Mucosa of gallbladder (tissue), 1 donor: ENCODE measurements at regions not wholly inside any gene's neighbourhood (a gene's known extent, or its start where the extent isn't known, plus 50 kb on each side); places are given as distances from the start of the nearest gene placed in this dataset.
"Not testable (repeated sequence)": the region's sequence is repeated elsewhere in the genome, so short reads cannot be mapped to it uniquely, and the experiment has no call there.

Experiments
- DNase-seq: peaks from one replicate; pipeline ENCODE4 v3.0.0-alpha.2; 2020; ENCODE audit warnings: low spot score
- donor health status: DM: no; HTN: no; CAD: no.

DNA sequence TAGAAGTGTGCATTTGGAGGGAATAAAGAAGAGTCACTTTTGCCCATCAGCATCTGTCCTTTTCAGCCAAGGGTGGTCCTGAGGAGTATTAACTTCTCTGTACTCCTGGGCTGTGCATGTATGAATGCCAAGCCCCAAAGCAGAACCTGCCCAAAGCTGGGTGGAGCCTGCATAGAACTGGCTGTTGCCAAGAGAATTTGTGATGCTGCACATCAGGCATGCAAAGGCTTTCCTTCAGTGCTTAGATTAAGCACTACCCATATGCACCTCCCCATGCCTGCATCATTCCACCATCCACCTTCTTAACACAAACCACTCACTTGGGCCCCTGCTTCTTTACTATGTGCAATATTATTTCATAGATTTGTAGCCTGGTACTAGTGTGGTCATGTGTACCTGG is 493.8 kb downstream of the KIF4B start:
- DNase-seq: no peak

DNA sequence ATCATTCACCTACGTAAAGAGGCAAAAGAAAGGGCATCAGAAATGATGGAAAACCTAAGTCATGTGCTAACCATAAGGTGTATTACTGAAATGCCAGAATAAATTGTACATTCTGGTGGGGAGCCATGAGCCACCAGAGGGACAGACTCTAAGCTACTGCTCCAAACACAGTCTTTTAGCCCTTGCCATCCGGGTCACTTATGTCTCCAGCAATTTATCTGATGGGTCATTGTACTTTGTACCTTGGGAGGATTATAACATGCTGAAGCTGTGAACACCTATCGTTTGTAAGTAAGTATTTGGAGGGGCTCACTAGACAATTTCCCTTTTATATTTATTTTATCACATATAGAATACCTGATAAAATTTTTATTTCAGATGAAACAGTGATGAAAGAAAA is 495.1 kb downstream of the KIF4B start:
- DNase-seq: no peak

DNA sequence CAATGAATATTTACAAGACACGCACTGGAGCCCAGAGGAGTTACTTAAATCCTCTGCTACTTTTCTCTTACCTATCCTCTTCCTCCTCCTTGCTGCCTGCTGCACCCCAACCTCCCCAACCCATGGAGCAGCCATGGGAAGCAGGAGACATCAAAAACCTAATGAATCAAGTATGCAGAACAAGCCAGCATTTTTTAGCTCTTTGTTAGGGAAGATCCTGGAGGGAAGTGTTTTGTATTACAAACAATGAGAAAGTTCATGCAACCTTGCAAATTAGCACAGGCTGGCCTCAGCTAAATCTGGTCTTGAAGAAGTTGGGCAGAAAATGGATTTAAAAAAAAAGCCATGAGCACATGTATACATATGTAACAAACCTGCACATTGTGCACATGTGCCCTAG is 498.8 kb downstream of the KIF4B start:
- no peak for DNase-seq

DNA sequence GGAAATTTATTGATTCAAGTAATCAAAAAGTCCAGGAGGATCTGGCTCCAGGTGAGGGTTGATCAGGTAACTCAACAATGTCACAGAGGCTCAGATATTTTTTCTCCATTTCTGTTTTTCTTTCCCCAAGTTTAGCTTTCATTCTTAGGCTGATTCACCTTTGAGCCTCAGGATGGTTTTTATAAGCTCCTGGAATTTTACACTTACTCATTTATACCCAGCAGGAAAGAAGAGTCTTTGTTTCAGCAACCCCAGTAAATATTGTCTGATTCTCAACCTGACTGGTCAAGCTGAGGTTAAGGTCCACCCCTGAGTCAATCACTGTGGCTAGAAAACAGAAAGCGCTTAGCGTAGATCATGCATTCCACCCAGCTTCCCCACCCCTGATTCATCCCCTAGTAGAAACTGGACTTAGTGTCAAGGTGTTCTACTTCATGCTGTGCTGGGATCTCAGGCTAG is 500.6 kb downstream of the KIF4B start:
- no peak for DNase-seq

DNA sequence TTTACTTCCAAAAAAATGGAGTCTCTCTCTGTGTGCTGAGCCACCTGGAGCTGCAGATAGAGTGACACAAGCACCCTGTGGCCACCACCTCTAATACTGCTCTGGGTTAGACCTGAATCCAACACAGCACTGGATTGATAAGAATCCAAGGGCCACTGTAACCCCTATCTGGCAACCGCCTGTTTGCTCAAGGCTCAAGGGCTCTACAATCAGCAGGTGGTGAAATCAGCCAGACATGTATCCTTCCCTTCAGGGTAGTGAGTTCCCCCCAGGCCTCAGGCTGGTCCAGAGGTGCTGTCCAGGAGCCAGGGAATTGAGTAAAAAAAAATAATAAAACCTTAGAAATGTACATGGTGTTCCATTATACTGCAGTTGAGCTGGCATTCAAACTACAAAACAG is 509.0 kb downstream of the KIF4B start:
- no peak for DNase-seq

DNA sequence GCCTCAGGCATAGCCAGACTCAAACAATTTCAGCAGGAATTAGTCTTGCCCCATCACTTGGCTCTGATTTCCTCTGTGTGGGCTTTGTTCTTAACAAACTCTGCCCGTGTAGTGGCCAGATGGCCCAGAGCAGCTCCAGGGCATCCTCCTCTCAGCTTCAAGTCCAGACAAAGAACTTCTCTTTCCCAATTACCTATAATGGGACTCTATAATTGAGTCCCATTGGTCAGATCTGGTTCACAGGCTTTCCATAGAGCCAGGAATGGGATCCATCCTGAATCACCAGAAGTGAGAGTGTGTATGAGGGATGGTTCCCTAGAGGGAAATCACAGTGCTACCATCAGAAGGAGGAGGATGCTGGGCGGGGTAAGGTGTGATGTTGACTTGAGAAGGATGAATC is 515.8 kb downstream of the KIF4B start:
- no peak for DNase-seq

DNA sequence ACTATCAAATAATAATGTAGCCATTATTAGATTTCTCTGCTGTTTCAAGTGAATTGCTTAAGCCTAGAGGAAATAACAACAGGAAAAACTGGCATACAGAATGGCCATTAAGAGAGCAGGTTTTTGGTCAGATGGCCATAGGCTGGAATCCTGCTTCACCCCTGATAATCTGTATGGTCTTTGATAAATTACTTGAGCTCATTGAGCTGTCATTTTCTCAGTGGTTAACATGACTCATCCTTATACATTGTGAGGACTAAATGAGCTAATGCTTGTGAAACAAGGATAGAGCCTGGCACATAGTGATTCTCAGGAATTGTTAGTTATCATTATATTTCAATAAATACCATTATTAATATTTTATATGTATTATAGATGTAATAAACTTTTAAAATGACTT is 516.5 kb downstream of the KIF4B start:
- no peak for DNase-seq

DNA sequence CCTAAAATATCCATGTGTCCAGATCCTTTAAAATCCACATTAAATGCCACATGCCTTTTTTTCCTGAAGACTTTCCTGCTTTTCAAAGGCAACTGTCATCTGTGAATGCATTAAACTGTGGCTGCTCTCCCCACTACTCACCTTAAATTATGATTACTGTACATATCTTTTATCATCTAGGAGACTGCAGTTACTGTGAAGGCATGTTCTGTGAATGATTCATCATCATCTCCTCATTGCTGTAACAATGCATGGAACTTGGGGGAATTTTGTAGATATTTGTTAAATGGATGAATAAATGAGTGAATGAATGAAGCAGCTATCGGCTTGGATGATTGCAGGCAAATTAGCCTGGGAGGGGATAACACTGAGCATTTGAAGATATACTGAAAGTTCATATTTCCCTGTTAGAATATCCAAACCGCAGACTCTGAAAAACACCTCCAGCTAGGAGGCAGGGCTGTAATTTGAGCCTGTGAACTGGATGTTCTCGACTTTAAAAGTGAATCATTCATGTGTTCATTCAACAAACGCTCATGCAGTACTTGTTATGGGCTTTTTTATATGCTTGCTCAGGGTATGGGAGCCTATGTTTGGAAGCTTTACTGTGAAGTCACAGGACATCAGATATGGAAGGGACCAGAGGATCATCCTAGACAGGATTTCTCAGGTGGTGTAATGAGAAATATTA is 519.2 kb downstream of the KIF4B start:
- no peak for DNase-seq

DNA sequence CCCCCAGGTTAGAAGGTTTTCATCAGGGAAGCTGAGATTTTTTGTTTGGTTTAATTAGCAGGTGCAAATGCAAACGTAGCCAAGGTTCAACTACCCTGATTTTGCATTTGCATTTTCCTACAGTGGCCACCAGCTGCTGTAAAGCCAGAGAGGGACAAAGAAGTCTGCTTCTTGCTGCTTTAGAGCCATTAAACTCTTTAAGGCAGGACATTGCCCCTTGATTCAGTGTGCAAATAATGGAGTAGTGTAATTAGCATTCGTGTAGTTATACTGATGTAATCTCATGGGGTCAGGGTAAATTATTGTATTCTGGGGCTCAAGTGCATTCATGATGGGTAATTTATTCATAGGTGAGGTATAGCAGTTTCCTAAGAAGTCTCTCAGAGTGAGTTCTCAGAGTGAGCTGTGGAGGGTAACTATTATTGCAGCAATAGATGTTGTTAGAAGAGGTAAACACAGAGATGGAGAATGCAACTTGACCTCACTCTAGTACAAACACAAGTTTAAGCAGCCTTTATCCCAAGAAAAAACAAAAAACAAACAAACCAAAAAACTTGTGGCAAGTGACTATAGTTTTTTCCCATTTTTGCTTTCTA is 526.5 kb downstream of the KIF4B start:
- no peak for DNase-seq

DNA sequence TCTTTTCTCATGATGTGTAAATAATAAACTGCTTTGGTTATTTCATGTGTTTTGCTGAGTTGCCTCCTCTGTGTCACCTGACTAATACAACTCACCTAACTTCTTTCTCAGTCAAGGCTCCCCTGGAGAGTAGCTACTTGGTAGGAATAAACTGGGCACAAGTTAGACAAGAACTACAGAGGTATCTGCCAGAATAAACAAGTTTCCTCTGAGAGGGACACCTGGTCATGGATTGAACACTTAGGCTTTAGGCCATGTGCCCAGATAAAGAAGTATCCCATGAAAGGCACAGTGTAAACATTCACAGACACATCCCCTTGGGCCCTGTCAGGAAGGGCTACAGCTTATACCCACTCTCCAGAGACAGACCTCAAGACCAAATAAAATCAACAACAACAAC is 532.5 kb downstream of the KIF4B start:
- no peak for DNase-seq

DNA sequence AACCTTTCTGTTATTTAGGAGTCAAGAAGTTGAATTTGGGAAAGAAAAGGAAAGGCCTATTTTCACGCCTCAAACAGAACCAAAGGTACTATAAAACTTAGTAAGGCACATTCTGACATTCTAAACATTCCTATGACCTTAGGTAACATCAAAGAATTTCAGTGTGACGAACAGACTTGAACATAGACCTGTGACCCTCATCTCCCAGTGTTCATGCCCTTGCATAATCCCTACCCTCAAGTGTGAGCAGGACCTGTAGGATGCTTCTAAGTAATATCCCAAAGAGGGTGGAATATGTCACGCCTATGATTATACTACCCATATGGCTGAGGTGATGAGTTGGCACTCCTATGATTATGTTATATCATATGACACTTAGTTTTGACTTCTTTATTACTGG is 540.9 kb downstream of the KIF4B start:
- no peak for DNase-seq

DNA sequence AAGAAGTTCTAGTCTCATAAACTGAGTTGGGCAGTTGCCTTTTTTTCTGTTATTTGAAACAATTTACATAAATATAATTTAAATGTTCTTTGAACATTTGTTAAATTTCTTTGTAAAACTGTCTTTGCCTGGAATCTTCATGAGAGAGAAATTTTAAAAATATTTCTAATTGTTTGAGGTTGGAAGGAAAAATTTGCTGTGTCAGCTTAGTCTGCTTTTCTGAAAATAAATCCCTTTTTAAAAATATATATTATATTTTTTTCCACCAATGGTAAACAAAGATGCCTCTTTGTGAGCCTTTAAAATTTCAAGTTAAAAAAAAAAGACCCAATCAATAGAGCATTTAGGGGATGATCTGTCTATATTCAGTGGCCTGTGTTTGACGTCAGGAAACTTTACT is 542.7 kb downstream of the KIF4B start:
- no peak for DNase-seq

DNA sequence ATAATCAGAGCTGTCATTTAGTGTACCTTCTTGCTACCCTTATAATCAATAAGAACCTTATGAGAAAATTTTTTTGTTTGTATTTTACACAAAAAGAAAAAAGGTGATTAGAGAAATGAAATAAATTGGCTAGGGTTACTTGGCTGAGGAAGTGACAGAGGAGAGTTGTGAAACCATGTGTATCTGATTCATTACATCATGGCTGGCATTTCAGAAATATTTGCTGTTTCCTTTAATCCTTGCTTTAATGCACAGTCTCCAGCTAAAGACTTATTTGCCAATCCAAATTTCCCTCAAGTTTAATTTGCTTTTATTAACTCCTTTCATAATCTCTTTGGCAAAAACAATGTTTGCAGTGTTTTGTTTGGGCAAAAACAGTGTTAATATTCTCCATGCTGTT is 543.1 kb downstream of the KIF4B start:
- DNase-seq: no peak

DNA sequence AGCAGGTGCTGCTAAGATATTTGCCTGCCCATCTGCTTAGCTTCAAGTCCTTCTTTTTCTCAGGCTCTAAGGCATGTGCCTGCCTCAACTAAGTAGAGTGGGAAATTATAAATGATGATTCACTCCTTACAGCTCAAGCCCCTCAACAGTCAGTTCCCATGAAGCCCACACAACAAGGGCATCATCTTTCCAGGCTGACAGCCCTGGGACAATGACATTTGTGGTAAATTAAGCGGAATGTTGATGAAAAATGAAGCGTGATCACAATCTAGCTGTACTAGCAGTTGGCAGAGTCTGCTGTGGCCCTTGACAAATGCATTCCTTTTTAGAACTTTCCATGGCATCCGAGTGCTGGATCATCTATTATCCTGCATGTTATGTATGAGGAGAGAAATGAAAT is 548.6 kb downstream of the KIF4B start:
- DNase-seq: no peak

DNA sequence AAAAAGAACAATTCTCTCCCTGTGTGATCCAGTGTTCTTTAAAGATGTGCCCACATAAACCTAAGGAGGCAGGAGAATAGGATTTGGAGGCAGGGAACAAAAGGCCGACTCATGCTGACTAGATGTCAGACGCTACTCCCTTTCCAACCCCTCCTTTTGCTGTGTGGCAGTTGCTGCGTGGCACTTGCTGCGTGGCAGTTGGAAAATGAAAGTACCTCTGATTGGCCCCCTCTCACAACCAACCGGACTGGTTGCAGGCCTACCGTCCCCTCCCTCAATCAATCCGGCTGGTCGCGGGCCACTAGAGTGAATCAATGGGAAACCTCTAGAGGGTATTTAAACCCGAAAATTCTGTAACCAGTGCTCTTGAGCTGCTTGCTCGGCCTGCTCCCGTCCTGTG is 551.0 kb downstream of the KIF4B start:
- DNase-seq: no peak

DNA sequence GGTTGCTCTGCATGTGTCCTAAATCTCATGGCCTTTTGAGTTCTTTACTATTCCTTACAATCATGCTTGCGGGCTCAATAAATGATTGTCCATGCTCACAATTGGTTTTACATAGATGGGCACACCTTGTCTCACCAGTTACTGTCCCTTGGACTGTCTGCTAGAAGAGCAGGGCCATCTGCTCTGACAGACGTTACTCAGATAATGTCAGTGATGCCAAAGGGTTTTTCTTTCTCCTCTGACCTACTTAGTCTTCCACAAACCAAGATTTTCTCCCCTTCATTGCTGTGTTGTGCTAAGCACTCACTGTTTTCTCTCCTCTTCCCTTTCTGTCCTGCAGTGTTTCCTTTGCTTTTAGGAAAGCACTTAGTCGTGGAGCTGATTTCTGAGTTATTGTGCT is 562.3 kb downstream of the KIF4B start:
- no peak for DNase-seq

DNA sequence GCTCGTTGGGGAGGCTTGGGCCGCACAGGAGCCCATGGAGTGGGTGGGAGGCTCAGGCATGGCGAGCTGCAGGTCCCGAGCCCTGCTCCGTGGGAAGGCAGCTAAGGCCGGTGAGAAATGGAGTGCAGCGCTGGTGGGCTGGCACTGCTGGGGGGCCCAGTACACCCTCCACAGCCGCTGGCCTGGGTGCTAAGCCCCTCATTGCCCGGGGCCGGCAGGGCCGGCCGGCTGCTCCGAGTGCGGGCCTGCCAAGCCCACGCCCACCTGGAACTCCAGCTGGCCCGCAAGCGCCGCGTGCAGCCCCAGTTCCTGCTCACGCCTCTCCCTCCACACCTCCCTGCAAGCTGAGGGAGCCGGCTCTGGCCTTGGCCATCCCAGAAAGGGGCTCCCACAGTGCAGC is 573.3 kb downstream of the KIF4B start:
- DNase-seq: not testable (repeated sequence)

DNA sequence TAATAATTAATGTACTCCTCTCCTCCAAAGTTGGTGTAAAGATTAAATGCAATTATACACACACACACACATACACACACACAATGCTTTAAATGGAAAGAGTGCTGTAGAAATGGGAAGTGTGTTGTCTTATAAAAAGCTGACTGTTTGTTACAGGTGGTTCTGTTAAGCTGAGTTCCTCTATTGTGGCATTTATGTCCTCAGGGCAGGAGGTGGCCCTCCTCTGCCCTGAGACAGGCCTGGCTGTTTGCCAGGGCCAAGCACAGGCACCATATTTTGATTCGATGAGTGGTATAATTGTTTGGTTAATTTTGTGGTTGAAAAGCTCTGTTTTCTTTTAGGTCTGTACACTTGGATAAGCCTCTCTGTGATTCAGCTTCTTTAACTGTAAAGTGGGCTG is 573.9 kb downstream of the KIF4B start:
- DNase-seq: no peak

DNA sequence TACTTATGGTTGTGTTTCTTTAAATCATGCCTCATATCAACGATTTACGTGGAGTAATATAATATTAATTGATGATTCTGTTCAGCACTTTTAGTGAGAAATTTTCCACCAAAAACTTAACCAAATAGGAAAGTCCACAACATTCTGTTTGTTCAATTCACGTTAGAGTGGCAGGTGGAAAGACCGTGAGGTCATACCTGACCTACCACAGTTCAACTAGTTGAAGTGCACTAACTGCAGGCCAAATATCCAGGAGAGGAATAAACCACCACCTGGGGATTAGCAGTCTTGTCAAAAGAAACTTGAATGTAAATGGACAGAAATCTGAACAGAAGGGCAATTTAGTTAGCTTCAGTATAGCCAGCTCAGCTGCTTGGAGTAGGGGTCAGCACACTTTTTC is 577.7 kb downstream of the KIF4B start:
- no peak for DNase-seq

DNA sequence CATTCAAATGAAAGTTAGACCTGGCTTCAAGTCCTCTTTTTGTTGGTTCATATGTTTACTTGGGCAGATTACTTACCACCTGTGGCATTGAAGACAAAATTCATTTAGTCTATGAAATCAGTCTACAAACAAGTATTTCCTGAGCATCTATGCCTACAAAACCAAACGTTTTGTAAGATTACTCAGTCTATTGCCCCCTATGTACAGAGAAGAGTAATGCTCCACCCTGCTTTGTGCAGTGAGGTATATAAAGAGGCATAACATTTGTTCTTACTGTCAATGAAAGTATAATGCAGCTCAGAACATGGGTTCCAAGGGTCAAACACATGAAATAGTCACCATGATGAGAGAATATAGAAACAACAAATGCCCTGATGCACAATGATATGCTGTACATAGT is 580.7 kb downstream of the KIF4B start:
- no peak for DNase-seq

DNA sequence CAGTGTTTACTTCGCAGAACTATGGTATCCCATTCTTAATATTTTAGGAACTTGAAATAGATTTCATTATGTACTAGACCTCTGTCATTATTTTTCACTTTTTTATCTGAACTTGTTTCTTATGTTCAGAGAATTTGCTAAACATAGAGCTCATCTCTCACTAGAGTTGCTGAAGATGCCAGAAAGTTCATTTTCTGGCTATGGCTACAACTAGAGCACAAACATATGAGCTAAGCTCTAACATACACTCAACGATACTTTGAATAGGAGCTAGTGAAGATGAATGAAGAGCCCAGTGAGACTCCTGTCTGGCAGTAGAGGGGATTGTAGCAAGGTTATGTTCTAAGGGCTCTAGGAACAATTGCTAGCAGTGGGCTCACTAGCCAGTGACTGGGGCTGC is 582.2 kb downstream of the KIF4B start:
- DNase-seq: no peak

DNA sequence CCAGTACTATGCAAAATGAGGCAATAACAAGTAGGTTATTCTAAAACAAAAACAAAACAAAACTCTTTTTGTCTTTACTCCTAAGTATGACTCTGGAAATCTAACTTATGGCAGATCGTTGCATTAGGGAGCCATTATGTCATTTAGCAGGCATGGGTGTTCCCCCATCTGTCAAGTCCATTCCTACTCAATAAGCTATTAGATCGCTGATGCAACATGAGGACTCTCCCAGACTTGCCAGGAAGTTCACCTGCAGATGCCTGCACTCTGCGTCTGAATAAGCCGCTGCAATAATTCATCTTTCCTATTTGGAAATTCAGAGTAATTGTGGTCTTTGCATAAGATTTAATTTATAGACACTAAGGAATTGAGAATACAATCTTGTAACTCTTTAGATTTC is 585.0 kb downstream of the KIF4B start:
- no peak for DNase-seq

DNA sequence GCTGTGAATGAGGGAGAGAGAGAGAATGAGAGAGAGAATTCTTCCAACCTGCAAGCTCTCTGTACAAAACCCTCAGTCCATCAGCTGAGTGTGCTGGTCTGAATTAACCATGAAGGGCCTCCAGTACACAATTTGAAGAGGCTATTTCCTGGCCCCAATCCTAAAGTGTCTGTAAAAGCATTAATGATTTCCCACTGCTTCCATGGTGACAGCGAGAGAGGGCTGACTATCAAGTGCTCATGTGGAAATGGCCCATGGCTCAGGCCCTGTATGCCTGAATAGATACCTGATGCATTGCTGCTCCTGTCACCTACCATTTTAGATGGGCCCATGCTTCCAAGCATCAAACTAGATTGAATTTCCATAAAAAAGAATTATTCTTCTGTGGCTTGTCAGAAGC is 592.4 kb downstream of the KIF4B start:
- no peak for DNase-seq

DNA sequence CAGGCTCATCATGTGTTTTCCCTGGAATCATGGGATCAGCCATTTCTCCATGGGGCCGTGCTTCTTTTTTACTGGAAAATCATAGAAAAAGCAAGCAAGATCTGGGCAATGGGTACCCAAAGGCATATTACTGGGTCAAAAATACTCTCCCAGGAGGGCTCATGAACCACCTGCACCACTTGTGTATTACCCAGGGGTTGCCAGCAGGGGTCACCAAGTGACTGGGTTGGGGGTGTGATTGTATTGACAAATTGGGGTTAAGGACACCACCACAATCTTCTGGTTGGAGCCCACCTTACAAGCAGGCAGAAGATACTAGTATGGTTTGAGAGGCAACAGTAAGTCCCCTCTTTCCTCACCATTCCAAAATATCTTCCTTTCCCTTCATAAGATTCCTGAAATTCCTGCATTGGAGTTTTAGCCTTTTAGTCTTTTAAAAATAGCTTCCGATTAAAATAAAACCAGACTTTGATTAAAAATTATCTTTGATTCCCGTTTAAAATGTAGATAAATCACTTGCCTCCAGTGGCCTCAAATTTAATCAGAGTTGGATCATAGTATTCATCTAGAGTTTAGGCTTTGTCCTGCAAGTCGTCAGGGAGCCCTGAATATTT is 603.3 kb downstream of the KIF4B start:
- no peak for DNase-seq
